H9 (cell line): ENCODE measurements at regions not wholly inside any gene's neighbourhood (a gene's known extent, or its start where the extent isn't known, plus 50 kb on each side); places are given as distances from the start of the nearest gene placed in this dataset.

ENCODE experiments used
- DNase-seq: peaks from one replicate; pipeline ENCODE4 v3.0.0-alpha.2; 2017
- H2AFZ ChIP-seq: one replicate; pipeline ENCODE4 v1.6.1; 2013; ENCODE audit warnings: mild to moderate bottlenecking, low read length, control low read depth, moderate library complexity
- H2AK5ac ChIP-seq: 2 replicates; pipeline ENCODE4 v1.6.1; 2013; ENCODE audit warnings: low read length, control low read depth, mixed read lengths; ENCODE audit not compliant: insufficient read length
- H2BK120ac ChIP-seq: one replicate; pipeline ENCODE4 v1.6.1; 2013; ENCODE audit warnings: low read depth, mild to moderate bottlenecking, low read length, control low read depth, inconsistent platforms; ENCODE audit not compliant: poor library complexity, severe bottlenecking
- H2BK12ac ChIP-seq: 2 replicates; pipeline ENCODE4 v1.6.1; 2013; ENCODE audit warnings: low read length, control low read depth, mixed read lengths, low read depth; ENCODE audit not compliant: insufficient read length
- H2BK15ac ChIP-seq: 2 replicates; pipeline ENCODE4 v1.6.1; 2013; ENCODE audit warnings: low read depth, low read length, control low read depth
- H2BK20ac ChIP-seq: one replicate; pipeline ENCODE4 v1.6.1; 2013; ENCODE audit warnings: low read depth, mild to moderate bottlenecking, low read length, control low read depth, inconsistent platforms; ENCODE audit not compliant: poor library complexity, severe bottlenecking
- H2BK5ac ChIP-seq: 2 replicates; pipeline ENCODE4 v1.6.1; 2013; ENCODE audit warnings: low read length, control low read depth, mixed read lengths; ENCODE audit not compliant: insufficient read length
- H3K14ac ChIP-seq: 2 replicates; pipeline ENCODE4 v1.6.1; 2013; ENCODE audit warnings: low read length, control low read depth; ENCODE audit not compliant: insufficient read depth
- H3K18ac ChIP-seq: 2 replicates; pipeline ENCODE4 v1.6.1; 2013; ENCODE audit warnings: low read depth, mild to moderate bottlenecking, mixed read lengths, low read length, control low read depth; ENCODE audit not compliant: insufficient read length
- H3K23ac ChIP-seq: 2 replicates; pipeline ENCODE4 v1.6.1; 2013; ENCODE audit warnings: low read length, control low read depth, mixed read lengths, low read depth; ENCODE audit not compliant: insufficient read length
- H3K23me2 ChIP-seq: 2 replicates; pipeline ENCODE4 v1.6.1; 2013; ENCODE audit warnings: low read depth, mild to moderate bottlenecking, mixed read lengths, low read length, control low read depth; ENCODE audit not compliant: insufficient read length, poor library complexity, severe bottlenecking
- H3K27ac ChIP-seq: 2 replicates; pipeline ENCODE4 v1.5.1; 2013; ENCODE audit warnings: low read length, control low read depth, mixed read lengths, low read depth; ENCODE audit not compliant: insufficient read length
- H3K27me3 ChIP-seq: 2 replicates; pipeline ENCODE4 v1.6.1; 2013; ENCODE audit warnings: low read length, control low read depth, inconsistent platforms; ENCODE audit not compliant: insufficient read depth
- H3K4ac ChIP-seq: 2 replicates; pipeline ENCODE4 v1.6.1; 2013; ENCODE audit warnings: low read depth, mild to moderate bottlenecking, control low read depth, inconsistent platforms, low read length, moderate library complexity
- H3K4me1 ChIP-seq: 2 replicates; pipeline ENCODE4 v1.6.1; 2013; ENCODE audit warnings: low read length, control low read depth, inconsistent platforms; ENCODE audit not compliant: insufficient read depth
- H3K4me2 ChIP-seq: 2 replicates; pipeline ENCODE4 v1.6.1; 2013; ENCODE audit warnings: low read length, control low read depth, mixed read lengths; ENCODE audit not compliant: insufficient read length, insufficient read depth
- H3K56ac ChIP-seq: 2 replicates; pipeline ENCODE4 v1.6.1; 2013; ENCODE audit warnings: low read depth, mild to moderate bottlenecking, mixed read lengths, low read length, control low read depth; ENCODE audit not compliant: insufficient read length
- H3K79me1 ChIP-seq: 2 replicates; pipeline ENCODE4 v1.6.1; 2013; ENCODE audit warnings: low read depth, mild to moderate bottlenecking, moderate library complexity, low read length, control low read depth, inconsistent platforms; ENCODE audit not compliant: insufficient read depth, poor library complexity, severe bottlenecking
- H3K79me2 ChIP-seq: 2 replicates; pipeline ENCODE4 v1.6.1; 2013; ENCODE audit warnings: low read length, control low read depth, inconsistent platforms; ENCODE audit not compliant: insufficient read depth
- H3K9ac ChIP-seq: 2 replicates; pipeline ENCODE4 v1.6.1; 2013; ENCODE audit warnings: low read length, control low read depth, mixed read lengths; ENCODE audit not compliant: insufficient read length; ENCODE audit errors: extremely low read depth
- H3K9me3 ChIP-seq: one replicate; pipeline ENCODE4 v1.6.1; 2013; ENCODE audit warnings: low read depth, low read length, inconsistent platforms; ENCODE audit not compliant: control insufficient read depth
- H3T11ph ChIP-seq: one replicate; pipeline ENCODE4 v1.6.1; 2013; ENCODE audit warnings: mild to moderate bottlenecking, low read length, control low read depth, inconsistent platforms
- H4K20me1 ChIP-seq: one replicate; pipeline ENCODE4 v1.6.1; 2013; ENCODE audit not compliant: control insufficient read depth, insufficient read length, insufficient read depth
- H4K5ac ChIP-seq: 2 replicates; pipeline ENCODE4 v1.6.1; 2013; ENCODE audit warnings: low read depth, mild to moderate bottlenecking, mixed read lengths, low read length, control low read depth; ENCODE audit not compliant: insufficient read length
- H4K8ac ChIP-seq: replicated peaks from 2 replicates; pipeline ENCODE4 v1.6.1; 2013; ENCODE audit warnings: low read length, control low read depth, mixed read lengths, low read depth; ENCODE audit not compliant: insufficient read length
- H4K91ac ChIP-seq: 2 replicates; pipeline ENCODE4 v1.6.1; 2013; ENCODE audit warnings: low read depth, mild to moderate bottlenecking, moderate library complexity, mixed read lengths, low read length, control low read depth; ENCODE audit not compliant: insufficient read length
- H3K27ac Mint-ChIP-seq, 3 experiments: 2 replicates in 2 of 3; 3 replicates in 1 of 3; pipeline ENCODE4 v1.8.0; 2020 to 2021; ENCODE audit warnings: mixed read lengths in 3 of 3, mild to moderate bottlenecking in 1 of 3, moderate library complexity in 1 of 3
- H3K27me3 Mint-ChIP-seq: 2 replicates; pipeline ENCODE4 v1.8.0; 2021; ENCODE audit warnings: low read depth, mild to moderate bottlenecking, moderate library complexity, mixed read lengths
- H3K36me3 Mint-ChIP-seq, 3 experiments: 2 replicates in 2 of 3; 3 replicates in 1 of 3; pipeline ENCODE4 v1.8.0; 2020 to 2021; ENCODE audit warnings: low read depth in 3 of 3, mixed read lengths in 3 of 3; ENCODE audit not compliant: insufficient read depth in 1 of 3
- H3K4me1 Mint-ChIP-seq, 2 experiments: 2 replicates each; pipeline ENCODE4 v1.8.0; 2020; ENCODE audit warnings: mixed read lengths in 2 of 2
- H3K4me3 Mint-ChIP-seq, 2 experiments: 2 replicates in 1 of 2; 3 replicates in 1 of 2; pipeline ENCODE4 v1.8.0; 2020 to 2021; ENCODE audit warnings: mild to moderate bottlenecking in 2 of 2, mixed read lengths in 2 of 2, moderate library complexity in 1 of 2
- H3K9me3 Mint-ChIP-seq, 2 experiments: 2 replicates in 1 of 2; 3 replicates in 1 of 2; pipeline ENCODE4 v1.8.0; 2020; ENCODE audit warnings: mild to moderate bottlenecking in 2 of 2, mixed read lengths in 2 of 2, moderate library complexity in 1 of 2
- CTCF ChIP-seq: fragments of 200-600 bp; sonication (generic); conservative IDR thresholded peaks from 3 replicates; pipeline ENCODE4 v1.8.0; 2021; ENCODE audit warnings: antibody characterized with exemption, mild to moderate bottlenecking
- WGBS: extraction: QIAGEN DNeasy Blood & Tissue Kit; methylation state at CpG from one replicate; pipeline ENCODE4 v1.1.7; 2013; ENCODE audit warnings: missing lambda C conversion rate, low lambda C conversion rate, mixed read lengths; ENCODE audit not compliant: insufficient read length; ENCODE audit errors: extremely low coverage; 5-methylcytosine and 5-hydroxymethylcytosine counted together

- H3K36me3 Mint-ChIP-seq, result peaks cover 1 to 4% (median 4%) of the 10 kb centered on the region in 3 experiments; a peak in 4 of 7 replicates
- Histone ChIP-seq H3K4me1 (peaks cover 13% of the 10 kb centered on the region), H2BK15ac (no peak overlapping the region), H2AFZ (peak overlapping the region; percentile 45), H3K23ac (no peak overlapping the region), H3K18ac (no peak overlapping the region), H3K14ac (no peak overlapping the region), H3K56ac (no peak overlapping the region), H3K27me3 (no peaks in the 10 kb centered on the region), H2BK120ac (no peak overlapping the region), H3K9ac (no peak overlapping the region), H2AK5ac (no peak overlapping the region), H2BK5ac (no peak overlapping the region), H3K23me2 (peaks cover 3% of the 10 kb centered on the region), H3K79me1 (no peaks in the 10 kb centered on the region), H3K27ac (no peak overlapping the region), H4K8ac (no peak overlapping the region), H2BK20ac (no peak overlapping the region), H4K20me1 (no peaks in the 10 kb centered on the region), H4K91ac (no peak overlapping the region), H4K5ac (no peak overlapping the region), H3K4me2 (no peak overlapping the region), H3K9me3 (no peaks in the 10 kb centered on the region), H3T11ph (no peak overlapping the region), H3K4ac (no peak overlapping the region), H3K79me2 (no peaks in the 10 kb centered on the region), H2BK12ac (no peak overlapping the region)
- TF ChIP-seq CTCF, result no peak
- H3K4me3 Mint-ChIP-seq, result no peak overlapping the region
- H3K4me1 Mint-ChIP-seq, result peaks cover 36 to 53% of the 10 kb centered on the region in 2 experiments
- no CpG with 5 or more reads among the region's 6 CpGs for WGBS
- DNase-seq, result no peak
- H3K9me3 Mint-ChIP-seq, result peaks cover 3 to 4% of the 10 kb centered on the region in 2 experiments; a peak in 4 of 5 replicates
- H3K27me3 Mint-ChIP-seq, result no peaks in the 10 kb centered on the region; the same call in 1 of the 2 replicates
- peak overlapping the region in 1 of 3 experiments; percentile 81; a peak in 2 of 7 replicates for H3K27ac Mint-ChIP-seq
Observed at GRCh38 chr18:6561420-6561861, 146.7 kb upstream of the L3MBTL4 start.
